ENCODE measurements at regions not wholly inside any gene's neighbourhood (a gene's known extent, or its start where the extent isn't known, plus 50 kb on each side); places are given as distances from the start of the nearest gene placed in this dataset.

DNA sequence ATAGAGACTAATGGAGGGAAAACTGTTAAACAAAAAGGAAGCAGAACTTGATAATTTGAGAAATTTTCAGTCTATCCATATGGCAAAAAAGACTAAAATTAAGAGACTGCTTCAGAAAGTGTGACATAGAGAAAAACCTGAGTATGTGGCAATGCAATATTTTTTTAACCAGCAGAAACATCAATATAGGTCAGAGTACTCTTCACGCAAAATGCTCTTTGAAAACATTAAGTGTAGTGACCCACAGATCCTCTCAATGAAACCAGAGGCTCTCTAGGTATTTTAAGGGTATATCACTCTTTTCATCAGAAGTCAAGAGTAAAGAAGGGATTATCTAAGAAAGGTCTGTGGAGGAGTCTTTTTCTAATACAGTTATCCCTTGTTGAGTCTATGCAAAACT, 1394.8 kb downstream of the DSC3 start:
- Histone ChIP-seq H4K8ac (ENCODE audit: extremely low read depth, insufficient read depth, low read length) (no peak overlapping the region), H2BK12ac (ENCODE audit: low read depth, low read length) (no peak overlapping the region), H3K14ac (ENCODE audit: insufficient read length) (no peak overlapping the region), H2BK120ac (replicated peaks; ENCODE audit: low read depth, low read length) (no peak overlapping the region), H2BK20ac (ENCODE audit: low read length) (no peak overlapping the region), H4K20me1 (replicated peaks in 1 of 2; ENCODE audit: control insufficient read depth in 1 of 2, insufficient read depth in 2 of 2, low read length in 2 of 2) (no peaks in the 10 kb centered on the region), H3K56ac (replicated peaks; ENCODE audit: insufficient read length, low read depth, low read length) (no peak overlapping the region), H3K36me3 (ENCODE audit: control insufficient read depth in 2 of 4, insufficient read depth in 4 of 4, low read length in 3 of 4) (no peaks in the 10 kb centered on the region), H3K4me1 (replicated peaks in 1 of 4; ENCODE audit: control insufficient read depth in 3 of 4, insufficient read depth in 4 of 4, low read length in 3 of 4) (no peaks in the 10 kb centered on the region), H2BK15ac (ENCODE audit: low read length) (no peak overlapping the region), H2BK5ac (ENCODE audit: low read depth, low read length) (no peak overlapping the region), H2AFZ (ENCODE audit: low read length) (no peak overlapping the region), H3K18ac (ENCODE audit: extremely low read depth, low read length) (no peak overlapping the region), H3K23me2 (ENCODE audit: low read depth, low read length) (no peaks in the 10 kb centered on the region), H3K27me3 (replicated peaks in 1 of 4; ENCODE audit: control insufficient read depth in 3 of 4, extremely low read depth in 1 of 4, insufficient read depth in 3 of 4, low read length in 3 of 4) (no peaks in the 10 kb centered on the region), H3K79me1 (ENCODE audit: low read depth, low read length) (no peaks in the 10 kb centered on the region), H3K79me2 (ENCODE audit: control insufficient read depth in 1 of 2, insufficient read depth in 2 of 2, low read length in 2 of 2) (no peaks in the 10 kb centered on the region), H3K4me2 (ENCODE audit: insufficient read depth in 1 of 2, low read depth in 2 of 2, low read length in 2 of 2) (no peak overlapping the region), H3K9ac (replicated peaks in 1 of 4; ENCODE audit: extremely low read depth in 1 of 4, low read depth in 3 of 4, low read length in 3 of 4) (no peak overlapping the region), H2AK5ac (ENCODE audit: low read depth, low read length) (no peak overlapping the region), H3K4me3 (ENCODE audit: extremely low read depth in 1 of 4, insufficient read depth in 2 of 4, low read depth in 3 of 4, low read length in 4 of 4) (no peak overlapping the region), H4K91ac (replicated peaks; ENCODE audit: insufficient read length, low read length) (no peak overlapping the region), H3K23ac (ENCODE audit: insufficient read length) (no peak overlapping the region), H4K5ac (ENCODE audit: insufficient read length, low read depth, low read length) (no peak overlapping the region), H3K4ac (replicated peaks; ENCODE audit: insufficient read length, low read depth, low read length) (no peak overlapping the region), H3K9me3 (ENCODE audit: insufficient read depth in 2 of 2, low read depth in 1 of 2, low read length in 1 of 2) (no peaks in the 10 kb centered on the region), H3K27ac (ENCODE audit: low read depth, low read length) (no peak overlapping the region)
- DNase-seq (ENCODE audit: low read depth in 1 of 2, low spot score in 2 of 2): no peak
- no peak for FAIRE-seq
- POLR2A ChIA-PET (ENCODE audit: partially characterized antibody): no interaction called here
- CTCF ChIA-PET (ENCODE audit: partially characterized antibody): interaction anchor here (1.0 to 1.4 kb wide), 2 partner anchors 12 to 51 kb away, joined by 3 read pairs; no protein-coding TSS in a partner anchor
- TF ChIP-seq HDAC2 (IDR thresholded peaks at IDR 0.05; ENCODE audit: borderline replicate concordance in 1 of 2, low read depth in 2 of 2, low read length in 2 of 2): no peak
- TF ChIP-seq CHD2 (IDR thresholded peaks at IDR 0.05; ENCODE audit: low read length): no peak
- no peak for TF ChIP-seq TAF1 (IDR thresholded peaks at IDR 0.05; ENCODE audit: low read depth, low read length)
- WGBS, 2 experiments (ENCODE audit: extremely low coverage in 1 of 2, insufficient coverage in 1 of 2, insufficient read length in 1 of 2, insufficient replicate concordance in 2 of 2, low coverage in 1 of 2, low lambda C conversion rate in 2 of 2, missing lambda C conversion rate in 1 of 2): 100% methylated on average over 1 of the region's 1 CpG; no CpG with 5 or more reads in 1 of the 2 experiments
